Activated T-helper 17 cell treated with anti-CD3 and anti-CD28 coated beads, Interleukin-2, amount 50 U/mL, for 72 hours (primary cell): ENCODE measurements at regions not wholly inside any gene's neighbourhood (a gene's known extent, or its start where the extent isn't known, plus 50 kb on each side); places are given as distances from the start of the nearest gene placed in this dataset.
"Not testable (repeated sequence)": the region's sequence is repeated elsewhere in the genome, so short reads cannot be mapped to it uniquely, and the experiment has no call there.

Experiments
- ATAC-seq: fragments of 150-1000 bp; cut with Tn5 transposase; replicated peaks from 2 replicates; pipeline ENCODE4 v1.10.0; 2021; ENCODE audit warnings: mild to moderate bottlenecking, moderate library complexity
- H3K27ac Mint-ChIP-seq: one replicate; pipeline ENCODE4 v1.8.0; 2022; ENCODE audit warnings: mixed read lengths
- H3K27me3 Mint-ChIP-seq: one replicate; pipeline ENCODE4 v1.8.0; 2022; ENCODE audit warnings: mixed read lengths
- H3K36me3 Mint-ChIP-seq: one replicate; pipeline ENCODE4 v1.8.0; 2022; ENCODE audit warnings: low read depth, mild to moderate bottlenecking, mixed read lengths
- H3K4me1 Mint-ChIP-seq: one replicate; pipeline ENCODE4 v1.8.0; 2022; ENCODE audit warnings: mixed read lengths
- H3K4me3 Mint-ChIP-seq: one replicate; pipeline ENCODE4 v1.8.0; 2022; ENCODE audit warnings: mild to moderate bottlenecking, mixed read lengths
- H3K9me3 Mint-ChIP-seq: one replicate; pipeline ENCODE4 v1.8.0; 2022; ENCODE audit warnings: mixed read lengths

GRCh38 chr17:16864462-16865076 lies 107.3 kb downstream of the TNFRSF13B start:
- not testable (repeated sequence) for H3K9me3 Mint-ChIP-seq, H3K27ac Mint-ChIP-seq, H3K4me3 Mint-ChIP-seq, H3K4me1 Mint-ChIP-seq, H3K27me3 Mint-ChIP-seq, ATAC-seq, H3K36me3 Mint-ChIP-seq

GRCh38 chr17:16861152-16861551 lies 110.8 kb downstream of the TNFRSF13B start:
- H3K36me3 Mint-ChIP-seq, H3K4me3 Mint-ChIP-seq, H3K27me3 Mint-ChIP-seq, H3K4me1 Mint-ChIP-seq, ATAC-seq, H3K27ac Mint-ChIP-seq, H3K9me3 Mint-ChIP-seq: not testable (repeated sequence)

GRCh38 chr17:16860467-16860866 lies 111.5 kb downstream of the TNFRSF13B start:
- H3K4me3 Mint-ChIP-seq, H3K9me3 Mint-ChIP-seq, ATAC-seq, H3K36me3 Mint-ChIP-seq, H3K4me1 Mint-ChIP-seq, H3K27ac Mint-ChIP-seq, H3K27me3 Mint-ChIP-seq: not testable (repeated sequence)

GRCh38 chr17:16859515-16859914 lies 112.4 kb downstream of the TNFRSF13B start:
- not testable (repeated sequence) for ATAC-seq, H3K27me3 Mint-ChIP-seq, H3K4me1 Mint-ChIP-seq

GRCh38 chr17:16857746-16858145 lies 114.2 kb downstream of the TNFRSF13B start:
- H3K27ac Mint-ChIP-seq, H3K36me3 Mint-ChIP-seq, H3K9me3 Mint-ChIP-seq, H3K27me3 Mint-ChIP-seq, ATAC-seq, H3K4me1 Mint-ChIP-seq, H3K4me3 Mint-ChIP-seq: not testable (repeated sequence)

More at GRCh38 chr17:16859515-16859914, 112.4 kb downstream of the TNFRSF13B start:
- H3K36me3 Mint-ChIP-seq, H3K27ac Mint-ChIP-seq, H3K9me3 Mint-ChIP-seq, H3K4me3 Mint-ChIP-seq: not testable (repeated sequence)

- not testable (repeated sequence) for H3K4me3 Mint-ChIP-seq, H3K27ac Mint-ChIP-seq, H3K9me3 Mint-ChIP-seq, ATAC-seq, H3K27me3 Mint-ChIP-seq, H3K36me3 Mint-ChIP-seq, H3K4me1 Mint-ChIP-seq
Observed at GRCh38 chr17:16856846-16857245, 115.1 kb downstream of the TNFRSF13B start.

GRCh38 chr17:16856171-16856570 lies 115.7 kb downstream of the TNFRSF13B start:
- not testable (repeated sequence) for H3K9me3 Mint-ChIP-seq, H3K36me3 Mint-ChIP-seq, H3K4me1 Mint-ChIP-seq, H3K4me3 Mint-ChIP-seq, H3K27ac Mint-ChIP-seq, H3K27me3 Mint-ChIP-seq, ATAC-seq

GRCh38 chr17:16854636-16855035 lies 117.3 kb downstream of the TNFRSF13B start:
- H3K4me3 Mint-ChIP-seq = not testable (repeated sequence)

GRCh38 chr17:16853661-16854320 lies 118.1 kb downstream of the TNFRSF13B start:
- Mint-ChIP-seq H3K27me3 (no peaks in the 10 kb centered on the region), H3K9me3 (no peaks in the 10 kb centered on the region), H3K4me1 (no peaks in the 10 kb centered on the region), H3K36me3 (no peaks in the 10 kb centered on the region), H3K4me3 (no peak overlapping the region), H3K27ac (no peak overlapping the region)
- no peak for ATAC-seq

More at GRCh38 chr17:16854636-16855035, 117.3 kb downstream of the TNFRSF13B start:
- H3K4me1 Mint-ChIP-seq, H3K27ac Mint-ChIP-seq, H3K36me3 Mint-ChIP-seq, H3K9me3 Mint-ChIP-seq, H3K27me3 Mint-ChIP-seq, ATAC-seq: not testable (repeated sequence)

- H3K36me3 Mint-ChIP-seq, ATAC-seq, H3K4me3 Mint-ChIP-seq, H3K9me3 Mint-ChIP-seq, H3K27me3 Mint-ChIP-seq, H3K4me1 Mint-ChIP-seq, H3K27ac Mint-ChIP-seq: not testable (repeated sequence)
Observed at GRCh38 chr17:16849861-16850260, 122.1 kb downstream of the TNFRSF13B start.

GRCh38 chr17:16848997-16849396 lies 122.9 kb downstream of the TNFRSF13B start:
- not testable (repeated sequence) for ATAC-seq, H3K9me3 Mint-ChIP-seq, H3K36me3 Mint-ChIP-seq, H3K4me3 Mint-ChIP-seq, H3K27me3 Mint-ChIP-seq, H3K27ac Mint-ChIP-seq, H3K4me1 Mint-ChIP-seq

GRCh38 chr17:16845098-16845497 lies 126.8 kb downstream of the TNFRSF13B start:
- not testable (repeated sequence) for ATAC-seq, H3K9me3 Mint-ChIP-seq, H3K36me3 Mint-ChIP-seq, H3K27me3 Mint-ChIP-seq, H3K4me3 Mint-ChIP-seq, H3K4me1 Mint-ChIP-seq, H3K27ac Mint-ChIP-seq

- not testable (repeated sequence) for H3K9me3 Mint-ChIP-seq, H3K4me3 Mint-ChIP-seq, H3K4me1 Mint-ChIP-seq, H3K27ac Mint-ChIP-seq, H3K36me3 Mint-ChIP-seq, ATAC-seq, H3K27me3 Mint-ChIP-seq
Observed at GRCh38 chr17:16844669-16845068, 127.2 kb downstream of the TNFRSF13B start.

GRCh38 chr17:16843511-16843910 lies 128.4 kb downstream of the TNFRSF13B start:
- H3K27ac Mint-ChIP-seq, H3K4me3 Mint-ChIP-seq, H3K36me3 Mint-ChIP-seq, ATAC-seq, H3K4me1 Mint-ChIP-seq, H3K27me3 Mint-ChIP-seq, H3K9me3 Mint-ChIP-seq: not testable (repeated sequence)

GRCh38 chr17:16842346-16842745 lies 129.6 kb downstream of the TNFRSF13B start:
- not testable (repeated sequence) for H3K27me3 Mint-ChIP-seq, ATAC-seq, H3K27ac Mint-ChIP-seq, H3K4me3 Mint-ChIP-seq, H3K36me3 Mint-ChIP-seq, H3K9me3 Mint-ChIP-seq, H3K4me1 Mint-ChIP-seq

GRCh38 chr17:16841896-16842295 lies 130.0 kb downstream of the TNFRSF13B start:
- not testable (repeated sequence) for ATAC-seq, H3K9me3 Mint-ChIP-seq, H3K36me3 Mint-ChIP-seq, H3K4me3 Mint-ChIP-seq, H3K4me1 Mint-ChIP-seq, H3K27me3 Mint-ChIP-seq, H3K27ac Mint-ChIP-seq
